ENCODE measurements at regions not wholly inside any gene's neighbourhood (a gene's known extent, or its start where the extent isn't known, plus 50 kb on each side); places are given as distances from the start of the nearest gene placed in this dataset.
"Not testable (repeated sequence)": the region's sequence is repeated elsewhere in the genome, so short reads cannot be mapped to it uniquely, and the experiment has no call there.

GRCh38 chr18:78430131-78430758 is 549.4 kb upstream of the SALL3 start:
- DNase-seq, result no peak

- no peak for DNase-seq
Observed at GRCh38 chr18:78431606-78432005, 548.0 kb upstream of the SALL3 start.

- no peak for DNase-seq
Observed at GRCh38 chr18:78433562-78433961, 546.1 kb upstream of the SALL3 start.

GRCh38 chr18:78436110-78436509 is 543.5 kb upstream of the SALL3 start:
- no peak for DNase-seq

GRCh38 chr18:78438235-78438634 is 541.4 kb upstream of the SALL3 start:
- DNase-seq, result not testable (repeated sequence)

- no peak for DNase-seq
Observed at GRCh38 chr18:78445880-78446279, 533.7 kb upstream of the SALL3 start.

- no peak for DNase-seq
Observed at GRCh38 chr18:78447211-78447610, 532.4 kb upstream of the SALL3 start.

- DNase-seq, result no peak
Observed at GRCh38 chr18:78448106-78448505, 531.5 kb upstream of the SALL3 start.

GRCh38 chr18:78448591-78448990 is 531.0 kb upstream of the SALL3 start:
- DNase-seq, result no peak

GRCh38 chr18:78454221-78454620 is 525.4 kb upstream of the SALL3 start:
- no peak for DNase-seq

GRCh38 chr18:78455386-78455785 is 524.2 kb upstream of the SALL3 start:
- DNase-seq, result no peak

- no peak for DNase-seq
Observed at GRCh38 chr18:78457011-78457410, 522.6 kb upstream of the SALL3 start.

GRCh38 chr18:78457731-78458130 is 521.9 kb upstream of the SALL3 start:
- DNase-seq, result no peak

- no peak for DNase-seq
Observed at GRCh38 chr18:78458356-78458755, 521.3 kb upstream of the SALL3 start.

- no peak for DNase-seq
Observed at GRCh38 chr18:78459668-78460067, 520.0 kb upstream of the SALL3 start.

GRCh38 chr18:78460558-78460957 is 519.1 kb upstream of the SALL3 start:
- no peak for DNase-seq

GRCh38 chr18:78473563-78473962 is 506.1 kb upstream of the SALL3 start:
- no peak for DNase-seq

GRCh38 chr18:78477840-78478239 is 501.8 kb upstream of the SALL3 start:
- no peak for DNase-seq

- no peak for DNase-seq
Observed at GRCh38 chr18:78479443-78479842, 500.2 kb upstream of the SALL3 start.

- no peak for DNase-seq
Observed at GRCh38 chr18:78480262-78481054, 499.2 kb upstream of the SALL3 start.

- DNase-seq, result no peak
Observed at GRCh38 chr18:78482378-78482777, 497.2 kb upstream of the SALL3 start.

- no peak for DNase-seq
Observed at GRCh38 chr18:78487649-78488048, 492.0 kb upstream of the SALL3 start.

- DNase-seq, result no peak
Observed at GRCh38 chr18:78492064-78492812, 487.4 kb upstream of the SALL3 start.

GRCh38 chr18:78492813-78493371 is 486.7 kb upstream of the SALL3 start:
- no peak for DNase-seq
